HG03139 (cell line): ENCODE measurements at regions not wholly inside any gene's neighbourhood (a gene's known extent, or its start where the extent isn't known, plus 50 kb on each side); places are given as distances from the start of the nearest gene placed in this dataset.
A peak's percentile ranks its signal among the peaks of the same experiment; 100 is the strongest.
"Not testable (repeated sequence)": the region's sequence is repeated elsewhere in the genome, so short reads cannot be mapped to it uniquely, and the experiment has no call there.

Experiments used
- ATAC-seq: cut with Tn5 transposase; IDR thresholded peaks from one replicate; pipeline ENCODE4 v1.9.1; 2021; ENCODE audit not compliant: unreplicated experiment

- no peak for ATAC-seq
Measured at GRCh38 chr1:78291872-78292271, 198.9 kb upstream of the PTGFR start.

- ATAC-seq: no peak
Measured at GRCh38 chr1:78292361-78292760, 198.4 kb upstream of the PTGFR start.

DNA sequence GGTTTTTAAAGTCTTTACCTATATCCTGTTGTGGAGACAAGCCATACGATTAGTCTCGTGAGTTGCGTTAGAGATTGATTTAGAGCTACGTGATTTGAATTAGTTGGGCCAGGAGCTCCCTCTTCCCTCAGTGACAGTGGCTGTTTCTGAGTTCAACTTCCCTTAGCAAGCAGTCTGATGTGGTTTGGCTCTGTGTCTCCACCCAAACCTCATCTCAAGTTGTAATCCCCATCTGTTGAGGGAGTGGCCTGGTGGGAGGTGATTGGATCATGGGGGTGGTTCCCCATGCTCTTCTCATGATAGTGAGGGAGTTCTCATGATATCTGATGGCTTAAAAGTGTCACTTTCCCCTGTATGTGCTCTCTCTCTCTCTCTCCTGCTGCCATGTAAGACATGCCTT lies 192.9 kb upstream of the PTGFR start:
- ATAC-seq: no peak

GRCh38 chr1:78298349-78298748 lies 192.4 kb upstream of the PTGFR start:
- no peak for ATAC-seq

DNA sequence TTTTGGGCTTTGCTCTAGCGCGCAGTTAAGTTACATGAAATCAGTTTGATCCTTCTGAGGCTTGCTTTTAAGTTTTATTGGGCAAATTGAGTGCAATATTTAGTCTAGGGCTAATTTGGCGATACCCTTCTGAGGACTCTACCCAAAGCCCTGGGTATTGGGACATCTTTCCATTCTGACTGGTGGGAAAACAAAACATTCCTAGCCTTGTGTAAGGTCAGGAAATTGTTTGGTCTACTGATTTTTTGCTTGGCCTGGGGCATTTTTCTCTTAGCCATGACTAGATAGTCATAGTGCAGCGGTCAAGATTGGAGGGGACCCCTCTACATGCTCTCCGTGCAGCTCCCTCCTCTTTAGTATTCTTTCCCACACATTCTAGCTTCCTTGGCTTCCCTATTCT lies 189.6 kb upstream of the PTGFR start:
- no peak for ATAC-seq

DNA sequence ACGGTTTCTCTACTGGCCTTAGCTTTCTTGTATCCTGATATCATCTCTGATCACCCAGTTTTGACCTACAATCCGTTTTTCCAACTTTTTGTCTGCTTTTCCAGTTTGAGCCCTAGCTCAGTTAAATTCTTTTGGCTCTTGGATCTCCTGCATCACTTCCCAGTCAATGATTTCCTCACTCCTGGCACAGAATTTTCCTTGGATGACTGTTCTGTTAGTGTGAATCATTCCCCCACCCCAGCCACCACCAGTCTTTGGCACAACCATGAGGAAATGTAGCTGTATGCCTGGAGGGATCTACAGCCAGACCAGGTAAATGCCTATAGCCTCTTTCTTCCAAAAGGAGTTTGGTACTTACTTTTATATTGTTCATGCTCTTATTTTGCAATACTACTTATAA lies 187.2 kb upstream of the PTGFR start:
- no peak for ATAC-seq

DNA sequence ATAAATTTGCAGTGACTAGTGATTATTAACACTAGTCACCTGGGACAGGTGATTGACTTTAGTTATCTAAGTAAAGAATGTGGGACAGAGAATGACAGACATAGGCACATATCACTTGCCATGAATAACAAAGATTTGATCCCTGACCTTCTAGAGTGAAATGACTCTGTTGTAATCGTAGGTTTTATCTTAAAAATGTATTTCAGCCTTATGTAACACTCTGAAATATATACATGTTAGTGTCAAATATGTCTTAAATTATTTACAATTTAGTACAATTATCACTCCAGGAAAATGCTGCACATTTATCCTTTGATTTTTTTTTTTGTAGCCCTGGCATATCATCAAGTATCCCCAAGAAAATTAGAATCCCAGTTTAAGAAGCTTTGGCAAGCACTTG lies 186.4 kb upstream of the PTGFR start:
- ATAC-seq: no peak

DNA sequence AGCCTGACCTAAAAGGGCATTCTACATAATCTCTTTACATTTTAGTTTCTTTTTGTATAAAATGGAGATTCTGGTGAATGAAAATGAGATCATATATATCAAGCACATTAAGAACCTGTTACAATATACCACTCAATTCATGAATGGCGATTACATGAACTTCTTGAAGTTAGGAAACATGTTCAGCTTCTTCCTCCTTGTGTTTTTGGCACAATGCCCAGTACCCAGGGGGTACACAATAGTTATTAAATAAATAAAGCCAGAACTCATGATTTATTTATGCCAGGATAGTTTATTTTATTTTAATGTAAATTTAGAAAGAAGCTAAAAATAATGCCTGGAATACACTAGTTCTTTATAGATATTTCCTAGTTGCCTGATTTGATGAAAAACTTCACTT lies 186.0 kb upstream of the PTGFR start:
- ATAC-seq: no peak

DNA sequence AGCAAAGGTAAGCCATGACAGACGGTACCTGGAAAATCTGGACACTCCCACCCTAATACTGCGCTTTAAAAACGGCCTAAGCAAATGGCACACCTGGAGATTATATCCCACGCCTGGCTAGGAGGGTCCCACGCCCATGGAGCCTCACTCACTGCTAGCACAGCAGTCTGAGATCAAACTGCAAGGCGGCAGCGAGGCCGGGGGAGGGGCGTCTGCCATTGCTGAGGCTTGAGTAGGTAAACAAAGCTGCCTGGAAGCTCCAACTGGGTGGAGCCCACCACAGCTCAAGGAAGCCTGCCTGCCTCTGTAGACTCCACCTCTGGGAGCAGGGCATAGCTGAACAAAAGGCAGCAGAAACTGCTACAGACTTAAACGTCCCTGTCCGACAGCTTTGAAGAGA lies 180.5 kb upstream of the PTGFR start:
- ATAC-seq: not testable (repeated sequence)

DNA sequence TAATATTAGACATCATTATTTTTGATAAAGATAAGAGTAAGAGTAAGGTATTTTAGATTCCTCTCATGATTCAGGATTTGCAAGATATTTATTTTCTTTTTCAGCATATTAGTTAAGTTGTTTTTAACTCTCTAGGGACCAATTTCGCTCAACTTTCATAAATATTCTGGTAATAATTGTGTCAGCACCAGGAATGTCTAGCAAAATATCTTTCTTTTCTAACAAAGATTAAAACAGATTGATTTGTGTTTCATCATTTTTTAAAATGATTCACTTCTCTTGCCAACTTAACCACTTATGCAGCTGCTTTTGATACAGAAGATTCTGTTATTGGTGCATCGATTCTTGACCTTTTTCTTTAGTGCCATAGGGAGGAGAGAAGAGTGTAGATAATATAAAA lies 172.8 kb upstream of the PTGFR start:
- no peak for ATAC-seq

GRCh38 chr1:78319603-78320002 lies 171.2 kb upstream of the PTGFR start:
- ATAC-seq: no peak

- no peak for ATAC-seq
Measured at GRCh38 chr1:78322928-78323680, 167.7 kb upstream of the PTGFR start.

GRCh38 chr1:78325293-78325692 lies 165.5 kb upstream of the PTGFR start:
- ATAC-seq: no peak

- no peak for ATAC-seq
Measured at GRCh38 chr1:78329475-78329874, 161.3 kb upstream of the PTGFR start.

DNA sequence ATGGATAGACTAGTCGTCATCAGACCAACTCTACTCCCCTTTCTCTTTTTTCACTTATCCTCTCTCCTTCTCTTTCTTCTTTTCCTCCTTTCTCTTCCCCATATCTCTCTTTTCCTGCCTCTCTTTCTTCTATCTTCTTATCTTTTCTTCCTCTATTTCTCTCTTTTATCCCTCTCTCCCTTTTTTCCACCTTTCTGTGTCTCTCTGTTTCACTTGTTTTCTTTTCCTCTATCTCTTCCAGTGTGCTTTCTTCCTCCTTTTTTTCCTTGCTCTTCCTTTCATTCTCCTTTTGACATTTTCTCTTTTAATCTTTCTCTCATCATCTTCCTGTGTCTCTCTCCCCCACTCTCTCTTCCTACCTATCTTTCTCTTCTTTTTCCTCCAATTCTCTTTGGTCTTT lies 159.0 kb upstream of the PTGFR start:
- ATAC-seq: no peak

GRCh38 chr1:78333502-78333901 lies 157.3 kb upstream of the PTGFR start:
- ATAC-seq: peak; percentile 88

- no peak for ATAC-seq
Measured at GRCh38 chr1:78334114-78334513, 156.7 kb upstream of the PTGFR start.

DNA sequence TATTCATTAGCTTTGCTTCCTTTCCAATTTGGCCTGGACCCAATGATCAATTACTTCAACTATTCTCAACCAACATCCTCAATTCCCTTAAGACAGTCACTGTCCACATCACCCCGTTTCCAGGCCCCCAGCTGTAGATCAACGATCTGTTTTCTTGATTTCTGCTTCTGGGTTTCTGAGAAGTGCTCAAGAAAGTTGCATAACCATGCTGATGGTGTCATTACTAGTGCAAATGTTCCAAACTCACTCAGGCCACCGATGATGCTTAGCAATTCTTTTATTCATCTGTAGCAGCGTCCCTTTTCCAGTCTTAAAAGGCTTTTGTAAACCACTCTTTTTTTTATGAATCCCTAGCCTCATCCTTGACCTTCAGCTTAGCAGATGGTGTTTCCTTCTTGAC lies 155.8 kb upstream of the PTGFR start:
- no peak for ATAC-seq

DNA sequence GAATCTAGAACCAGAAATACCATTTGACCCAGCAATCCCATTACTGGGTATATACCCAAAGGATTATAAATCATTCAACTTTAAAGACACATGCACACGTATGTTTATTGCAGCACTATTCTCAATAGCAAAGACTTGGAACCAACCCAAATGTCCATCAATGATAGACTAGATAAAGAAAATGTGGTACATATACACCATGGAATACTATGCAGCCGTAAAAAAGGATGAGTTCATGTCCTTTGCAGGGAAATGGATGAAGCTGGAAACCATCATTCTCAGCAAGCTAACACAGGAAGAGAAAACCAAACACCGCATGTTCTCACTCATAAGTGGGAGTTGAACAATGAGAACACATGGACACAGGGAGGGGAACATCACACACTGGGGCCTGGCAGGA lies 154.0 kb upstream of the PTGFR start:
- not testable (repeated sequence) for ATAC-seq

GRCh38 chr1:78339490-78339889 lies 151.3 kb upstream of the PTGFR start:
- no peak for ATAC-seq

- no peak for ATAC-seq
Measured at GRCh38 chr1:78340006-78340405, 150.8 kb upstream of the PTGFR start.

- no peak for ATAC-seq
Measured at GRCh38 chr1:78348496-78349284, 142.1 kb upstream of the PTGFR start.
